Activated CD4-positive, alpha-beta T cell treated with anti-CD3 and anti-CD28 coated beads, Interleukin-2, amount 50 U/mL, for 16 hours (primary cell): ENCODE measurements at regions not wholly inside any gene's neighbourhood (a gene's known extent, or its start where the extent isn't known, plus 50 kb on each side); places are given as distances from the start of the nearest gene placed in this dataset.

ENCODE experiments used
- DNase-seq: peaks from one replicate; pipeline ENCODE4 v3.0.0-alpha.2; 2020

GRCh38 chr4:156643826-156644225 is 327.8 kb downstream of the PDGFC start:
- no peak for DNase-seq

- no peak for DNase-seq
These were observed 329.4 kb downstream of the PDGFC start for GRCh38 chr4:156642161-156642560.

GRCh38 chr4:156638925-156639605 is 332.5 kb downstream of the PDGFC start:
- DNase-seq, result no peak

- DNase-seq, result no peak
These were observed 333.3 kb downstream of the PDGFC start for GRCh38 chr4:156638334-156638733.

GRCh38 chr4:156636381-156636780 is 335.2 kb downstream of the PDGFC start:
- DNase-seq, result no peak

GRCh38 chr4:156635051-156635450 is 336.5 kb downstream of the PDGFC start:
- no peak for DNase-seq

GRCh38 chr4:156634612-156635011 is 337.0 kb downstream of the PDGFC start:
- no peak for DNase-seq

GRCh38 chr4:156633847-156634246 is 337.8 kb downstream of the PDGFC start:
- no peak for DNase-seq

- DNase-seq, result no peak
These were observed 342.7 kb downstream of the PDGFC start for GRCh38 chr4:156628858-156629257.

GRCh38 chr4:156623376-156623775 is 348.2 kb downstream of the PDGFC start:
- DNase-seq, result no peak

GRCh38 chr4:156620786-156621185 is 350.8 kb downstream of the PDGFC start:
- no peak for DNase-seq

- DNase-seq, result no peak
These were observed 352.3 kb downstream of the PDGFC start for GRCh38 chr4:156619154-156619934.

GRCh38 chr4:156615066-156615531 is 356.5 kb downstream of the PDGFC start:
- DNase-seq, result no peak

GRCh38 chr4:156614536-156614935 is 357.1 kb downstream of the PDGFC start:
- no peak for DNase-seq

- no peak for DNase-seq
These were observed 362.2 kb downstream of the PDGFC start for GRCh38 chr4:156609421-156609820.

- DNase-seq, result no peak
These were observed 362.9 kb downstream of the PDGFC start for GRCh38 chr4:156608651-156609050.

- no peak for DNase-seq
These were observed 364.1 kb downstream of the PDGFC start for GRCh38 chr4:156607478-156607857.

- DNase-seq, result no peak
These were observed 364.8 kb downstream of the PDGFC start for GRCh38 chr4:156606554-156607477.

GRCh38 chr4:156598138-156598681 is 373.4 kb downstream of the PDGFC start:
- no peak for DNase-seq

- DNase-seq, result no peak
These were observed 374.8 kb downstream of the PDGFC start for GRCh38 chr4:156596706-156597329.

GRCh38 chr4:156596026-156596425 is 375.6 kb downstream of the PDGFC start:
- DNase-seq, result no peak

GRCh38 chr4:156595041-156595440 is 376.6 kb downstream of the PDGFC start:
- DNase-seq, result no peak

GRCh38 chr4:156594624-156595023 is 377.0 kb downstream of the PDGFC start:
- DNase-seq, result no peak
